GM10266 (cell line): ENCODE measurements at regions not wholly inside any gene's neighbourhood (a gene's known extent, or its start where the extent isn't known, plus 50 kb on each side); places are given as distances from the start of the nearest gene placed in this dataset.

Source experiments
- DNase-seq: peaks from one replicate; pipeline ENCODE4 v3.0.0; 2012; ENCODE audit errors: extremely low spot score
- CTCF ChIP-seq: IDR thresholded peaks from 2 replicates; pipeline ENCODE4 v1.5.1; 2012; ENCODE audit warnings: mild to moderate bottlenecking, low read depth; ENCODE audit not compliant: control insufficient read depth, insufficient read depth; ENCODE audit errors: missing control alignments

- no peak for TF ChIP-seq CTCF
- DNase-seq = no peak
Measured at GRCh38 chr7:42475082-42475481, 238.1 kb upstream of the GLI3 start.

- no peak for TF ChIP-seq CTCF
Measured at GRCh38 chr7:42473099-42473498, 236.1 kb upstream of the GLI3 start.

GRCh38 chr7:42471573-42472174, 234.7 kb upstream of the GLI3 start:
- DNase-seq = no peak
- TF ChIP-seq CTCF = no peak

More at GRCh38 chr7:42473099-42473498, 236.1 kb upstream of the GLI3 start:
- no peak for DNase-seq

- no peak for TF ChIP-seq CTCF
- no peak for DNase-seq
Measured at GRCh38 chr7:42469341-42469740, 232.3 kb upstream of the GLI3 start.

- no peak for TF ChIP-seq CTCF
- no peak for DNase-seq
Measured at GRCh38 chr7:42468471-42468870, 231.5 kb upstream of the GLI3 start.

- TF ChIP-seq CTCF = no peak
- DNase-seq = no peak
Measured at GRCh38 chr7:42461537-42461936, 224.5 kb upstream of the GLI3 start.

- TF ChIP-seq CTCF = no peak
- DNase-seq = no peak
Measured at GRCh38 chr7:42460933-42461332, 223.9 kb upstream of the GLI3 start.
